ENCODE measurements at regions not wholly inside any gene's neighbourhood (a gene's known extent, or its start where the extent isn't known, plus 50 kb on each side); places are given as distances from the start of the nearest gene placed in this dataset.

DNA sequence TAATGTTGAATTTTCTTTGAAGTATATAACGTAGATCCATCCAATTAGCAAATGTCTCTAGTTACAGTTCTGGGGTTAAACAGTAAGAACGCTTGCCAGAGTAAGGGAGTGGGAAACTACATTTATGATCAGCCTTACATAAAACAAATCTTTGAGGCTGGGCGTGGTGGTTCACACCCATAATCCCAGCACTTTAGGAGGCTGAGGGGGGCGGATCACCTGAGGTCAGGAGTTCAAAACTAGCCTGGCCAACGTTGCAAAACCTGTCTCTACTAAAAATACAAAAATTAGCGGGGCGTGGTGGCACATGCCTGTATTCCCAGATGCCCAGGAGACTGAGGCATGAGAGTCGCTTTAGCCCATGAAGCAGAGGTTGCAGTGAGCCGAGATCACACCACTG lies 50.1 kb upstream of the GATM start:
- Histone ChIP-seq H3K9me3 (replicated peaks in 1 of 11) (peaks cover 0 to 7% (median 0%) of the 10 kb centered on the region in 11 experiments; a peak in 8 of 22 replicates), H4K20me1 (no peaks in the 10 kb centered on the region), H3K4me3 (no peak overlapping the region), H3K27me3 (no peaks in the 10 kb centered on the region), H3K4me2 (peak overlapping the region in 1 of 11 experiments; percentile 20; a peak in 1 of 22 replicates), H3K4me1 (peaks cover 0 to 16% (median 4%) of the 10 kb centered on the region in 10 experiments; a peak in 9 of 20 replicates), H3K36me3 (peaks cover 0 to 9% (median 0%) of the 10 kb centered on the region in 11 experiments; a peak in 8 of 22 replicates), H3K27ac (no peak overlapping the region), H3K9ac (no peak overlapping the region)
- no peak for TF ChIP-seq Cebpa-rat (IDR thresholded peaks at IDR 0.05)
